ENCODE measurements at regions not wholly inside any gene's neighbourhood (a gene's known extent, or its start where the extent isn't known, plus 50 kb on each side); places are given as distances from the start of the nearest gene placed in this dataset.

DNA sequence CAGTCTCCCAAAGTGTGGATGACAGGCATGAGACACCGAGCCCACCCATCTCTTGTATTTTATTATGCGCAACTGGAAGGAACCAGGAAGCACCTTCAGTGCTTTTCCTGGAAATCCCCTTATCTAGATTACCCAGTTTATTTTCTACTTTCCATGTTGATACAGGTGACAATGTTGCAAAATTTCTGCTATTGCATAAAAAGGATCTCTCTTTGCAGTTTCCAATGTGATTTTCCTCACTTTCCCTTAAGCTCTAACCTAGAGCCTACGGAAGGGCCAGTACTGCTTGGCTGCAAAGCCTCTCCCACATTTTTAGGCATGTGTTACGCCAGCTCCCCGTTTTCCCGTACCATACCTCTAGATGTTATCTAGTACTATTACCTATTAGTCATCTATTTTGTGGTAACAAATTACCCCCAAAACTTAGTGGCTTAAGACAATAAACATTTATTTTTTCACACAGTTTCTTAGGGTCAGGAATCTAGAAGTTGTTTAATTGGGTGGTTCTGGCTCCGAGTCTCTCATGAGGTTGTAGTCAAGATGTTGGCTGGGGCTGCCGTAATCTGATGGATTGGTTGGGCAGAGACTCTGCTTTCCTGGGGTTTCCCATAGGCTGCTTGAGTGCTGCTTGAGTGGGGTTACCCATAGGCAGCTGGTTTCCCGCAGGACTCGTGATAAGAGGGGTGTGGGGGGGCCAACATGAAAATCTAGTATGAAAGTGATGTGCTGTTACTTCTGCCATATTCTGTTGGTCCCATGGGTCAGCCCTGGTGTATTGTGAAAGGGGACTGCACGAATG, 131.5 kb upstream of the HNRNPU start:
- DNase-seq (ENCODE audit: insufficient read length, low spot score): no peak
- TF ChIP-seq POLR2A (IDR thresholded peaks at IDR 0.05; ENCODE audit: low read depth, low read length): no peak
- no peak for FAIRE-seq

DNA sequence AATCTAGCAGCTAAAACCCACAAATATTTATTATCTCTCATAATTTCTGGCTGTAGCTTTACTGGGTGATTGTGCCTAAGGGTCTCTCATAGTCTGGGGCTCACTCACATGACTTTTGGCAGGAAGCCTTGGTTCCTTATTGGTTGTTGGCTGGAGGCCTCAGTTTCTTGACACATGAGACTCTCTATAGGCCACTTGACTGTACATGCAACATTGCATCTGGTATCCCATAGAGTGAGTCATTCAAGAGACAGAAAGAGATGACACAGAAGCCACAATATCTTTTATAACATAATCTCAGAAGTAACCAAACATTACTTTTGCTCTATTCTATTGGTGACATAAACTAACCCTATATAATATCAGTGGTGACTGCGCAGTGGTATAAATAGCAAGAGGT, 128.5 kb upstream of the HNRNPU start:
- no peak for TF ChIP-seq POLR2A (IDR thresholded peaks at IDR 0.05; ENCODE audit: low read depth, low read length)
- DNase-seq (ENCODE audit: insufficient read length, low spot score) (no peak), FAIRE-seq (no peak)

DNA sequence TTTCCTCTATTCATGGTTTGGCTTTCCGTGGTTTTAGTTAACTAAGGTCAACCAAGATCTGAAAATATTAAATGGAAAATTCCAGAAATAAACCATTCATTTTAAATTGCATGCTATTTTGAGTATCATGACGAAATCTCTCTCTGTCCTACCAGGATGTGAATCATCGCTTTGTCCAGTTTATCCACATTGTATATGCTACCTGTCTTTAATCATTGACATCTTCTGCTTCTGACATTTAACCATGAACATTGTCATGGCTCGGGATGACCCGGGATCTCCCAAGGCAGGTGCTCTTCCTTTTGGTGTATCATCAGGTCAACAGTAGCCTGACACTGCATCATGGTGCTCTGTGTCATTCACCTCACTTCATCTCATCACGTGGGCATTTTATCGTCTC, 125.5 kb upstream of the HNRNPU start:
- no peak for DNase-seq (ENCODE audit: insufficient read length, low spot score)
- no peak for FAIRE-seq
- TF ChIP-seq POLR2A (IDR thresholded peaks at IDR 0.05; ENCODE audit: low read depth, low read length): no peak

DNA sequence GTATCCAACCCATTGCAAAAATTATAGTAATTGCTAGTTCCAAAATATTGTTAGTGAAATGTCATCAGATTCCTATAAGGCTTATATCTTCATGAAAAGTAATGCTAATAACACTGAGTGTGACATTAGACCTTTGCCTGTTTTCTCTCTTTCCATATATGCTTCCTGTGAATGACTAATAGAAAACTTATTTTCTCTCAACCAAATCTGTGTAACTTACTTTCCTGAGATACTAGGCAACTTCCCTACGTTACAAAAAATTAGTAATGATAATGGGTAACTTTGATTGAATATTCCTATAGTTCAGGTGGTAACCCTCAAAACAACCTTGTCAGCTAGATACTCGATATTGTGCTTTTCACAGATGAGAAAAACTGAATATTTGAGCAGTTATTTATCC, 124.2 kb upstream of the HNRNPU start:
- FAIRE-seq: no peak
- no peak for DNase-seq (ENCODE audit: insufficient read length, low spot score)
- TF ChIP-seq POLR2A (IDR thresholded peaks at IDR 0.05; ENCODE audit: low read depth, low read length): no peak

DNA sequence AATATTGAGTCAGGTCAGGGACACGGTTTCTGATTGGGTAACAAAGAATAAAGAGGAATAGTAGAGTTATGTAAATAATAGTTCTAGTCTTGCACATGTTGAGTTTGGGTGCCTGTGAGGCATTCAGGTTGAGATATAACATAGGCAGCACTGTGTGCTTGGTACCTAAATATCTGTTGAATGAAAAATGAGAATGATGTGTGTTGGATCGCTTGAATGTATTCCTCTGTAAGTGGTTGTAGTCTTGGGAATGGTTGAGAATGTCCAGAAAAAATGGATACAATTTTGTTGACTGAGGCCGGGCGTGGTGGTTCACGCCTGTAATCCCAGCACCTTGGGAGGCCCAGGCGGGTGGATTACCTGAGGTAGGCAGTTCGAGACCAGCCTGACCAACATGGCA, 116.3 kb upstream of the HNRNPU start:
- FAIRE-seq: no peak
- DNase-seq (ENCODE audit: insufficient read length, low spot score): no peak
- TF ChIP-seq POLR2A (IDR thresholded peaks at IDR 0.05; ENCODE audit: low read depth, low read length): no peak

DNA sequence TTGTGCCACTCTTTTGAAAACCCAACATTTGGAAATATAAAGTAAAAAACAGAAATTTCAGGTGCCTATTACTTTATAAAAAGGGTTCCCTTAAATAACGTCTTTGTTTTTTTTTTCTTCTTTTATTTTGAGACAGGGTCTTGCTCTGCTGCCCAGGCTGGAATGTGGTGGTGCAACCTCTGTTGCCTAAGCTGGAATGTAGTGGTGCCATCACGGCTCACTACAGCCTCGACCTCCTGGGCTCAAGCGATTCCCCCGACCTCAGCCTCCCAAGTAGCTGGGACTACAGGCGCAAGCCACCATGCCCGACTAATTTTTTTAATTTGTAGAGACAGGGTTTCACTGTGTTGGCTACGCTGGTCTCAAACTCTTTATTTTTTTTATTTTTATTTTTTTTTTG, 110.2 kb upstream of the HNRNPU start:
- no peak for FAIRE-seq
- DNase-seq (ENCODE audit: insufficient read length, low spot score): no peak
- TF ChIP-seq POLR2A (IDR thresholded peaks at IDR 0.05; ENCODE audit: low read depth, low read length): no peak

DNA sequence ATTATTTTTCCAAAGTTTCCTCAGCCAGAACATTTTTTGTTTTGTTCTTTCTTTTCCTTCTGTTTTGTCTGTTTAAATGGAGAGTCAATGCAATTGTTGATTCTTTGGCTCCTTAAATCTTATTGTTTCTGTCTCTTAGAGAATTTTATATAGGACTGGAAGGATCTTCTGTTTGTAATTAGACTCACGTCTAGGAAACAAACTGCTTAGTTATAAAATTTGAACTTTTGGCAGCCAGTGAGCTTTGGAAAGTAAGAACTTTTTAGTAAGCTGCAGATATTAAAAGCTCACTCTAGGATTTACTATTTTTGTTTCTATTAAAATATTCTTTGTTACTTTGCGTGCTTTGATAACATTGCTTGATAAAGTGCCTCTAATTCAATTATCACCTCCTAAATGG, 109.8 kb upstream of the HNRNPU start:
- DNase-seq (ENCODE audit: insufficient read length, low spot score) (no peak), FAIRE-seq (no peak)
- TF ChIP-seq POLR2A (IDR thresholded peaks at IDR 0.05; ENCODE audit: low read depth, low read length): no peak

DNA sequence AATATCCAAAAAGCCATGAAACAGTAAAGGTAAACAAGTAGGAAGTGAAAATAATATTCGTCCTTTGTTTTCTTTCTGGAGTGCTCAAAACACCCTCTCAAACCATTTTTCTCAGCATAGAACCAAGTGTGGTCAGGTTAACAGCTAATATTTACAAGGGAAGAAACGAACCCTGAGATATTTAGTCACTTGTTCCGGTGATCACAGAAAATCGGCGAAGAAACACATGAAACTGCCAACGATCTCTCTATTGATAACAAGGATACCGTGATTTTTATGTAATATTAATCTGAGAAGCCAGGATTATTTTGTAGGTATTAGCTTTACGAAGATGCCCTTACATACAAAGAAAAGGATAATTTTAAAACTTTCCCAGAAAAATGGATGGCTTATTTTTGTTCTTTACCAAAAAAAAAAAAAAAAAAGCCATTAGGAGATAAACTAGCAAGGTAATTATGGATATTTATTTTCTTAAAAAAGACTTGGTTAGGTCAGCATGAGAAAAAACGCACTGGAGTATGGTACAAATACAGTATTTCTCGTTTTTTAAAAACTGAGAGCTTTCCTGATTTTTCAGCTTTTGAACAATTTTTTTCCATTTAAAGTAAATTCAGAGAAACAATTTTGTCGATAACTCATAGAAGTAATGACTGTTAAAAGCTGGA, 107.3 kb upstream of the HNRNPU start:
- FAIRE-seq (no peak), DNase-seq (ENCODE audit: insufficient read length, low spot score) (no peak)
- no peak for TF ChIP-seq POLR2A (IDR thresholded peaks at IDR 0.05; ENCODE audit: low read depth, low read length)

DNA sequence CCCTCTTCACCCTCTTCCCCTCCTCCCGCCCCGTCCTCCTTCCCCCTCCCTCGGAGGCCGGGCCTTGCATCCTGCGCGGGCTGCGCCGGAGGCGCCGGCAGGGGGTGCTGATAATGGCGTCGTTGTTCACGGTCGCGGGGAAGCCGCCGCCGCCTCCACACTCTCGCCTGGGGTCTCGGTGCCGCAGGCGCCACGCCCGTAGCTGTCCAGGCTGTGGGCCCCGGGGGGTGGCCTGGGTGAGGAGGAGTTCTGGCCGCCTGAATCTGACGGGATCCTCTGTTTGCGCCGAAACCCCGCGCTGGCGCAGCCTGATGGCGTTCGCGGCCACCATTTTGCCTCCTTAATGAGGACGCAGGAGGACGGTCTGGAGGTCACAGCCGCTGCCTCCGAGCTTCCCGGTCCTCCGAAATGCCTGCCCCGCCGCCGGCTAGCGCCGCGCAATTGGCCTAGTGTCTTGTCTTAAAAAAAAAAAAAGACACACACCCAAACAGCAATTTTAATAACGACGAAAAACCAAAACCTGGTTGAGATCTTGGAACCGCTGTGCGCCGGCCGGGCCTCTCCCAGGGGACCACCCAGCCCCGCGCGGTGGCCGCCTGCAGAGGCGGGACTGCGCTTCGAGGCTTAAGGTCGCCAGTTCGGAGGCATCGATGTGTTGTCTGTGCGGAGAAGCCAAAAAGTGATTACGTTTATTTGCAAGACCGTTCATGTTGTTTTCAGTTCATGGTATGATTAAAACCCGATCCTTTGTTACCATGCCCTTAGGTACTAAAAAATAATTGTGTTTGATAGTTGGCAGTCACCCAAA, 106.6 kb upstream of the HNRNPU start:
- FAIRE-seq: no peak
- peak; percentile 81 for TF ChIP-seq POLR2A (IDR thresholded peaks at IDR 0.05; ENCODE audit: low read depth, low read length)
- peak; percentile 62 for DNase-seq (ENCODE audit: insufficient read length, low spot score)

DNA sequence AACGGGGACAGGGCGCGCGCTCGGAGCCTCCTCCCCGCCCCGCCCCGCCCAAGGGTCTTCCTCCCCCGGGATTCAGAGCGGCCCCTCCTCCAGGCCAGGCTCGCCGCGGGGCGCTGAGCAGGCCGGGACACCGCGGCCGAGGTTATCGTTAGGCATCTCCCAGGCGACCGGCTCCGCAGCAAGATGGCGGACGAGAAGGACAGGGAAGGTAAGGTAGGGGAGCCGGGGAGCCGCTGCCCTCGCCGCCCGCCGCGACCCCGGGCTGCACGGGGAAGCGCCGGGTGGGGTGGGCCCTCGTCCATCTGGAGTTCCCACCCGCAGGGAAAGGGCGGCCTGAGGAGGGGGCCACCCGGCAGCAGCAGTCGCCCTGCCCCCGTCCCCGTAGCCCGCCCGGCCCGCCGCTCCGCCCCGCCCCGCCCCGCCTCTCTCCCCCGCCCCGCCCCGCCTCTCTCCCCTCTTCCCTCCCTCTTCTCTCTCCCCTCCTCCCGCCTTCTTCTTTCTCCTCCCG, 105.9 kb upstream of the HNRNPU start:
- peak; percentile 36; the same call in 1 of the 2 replicates for TF ChIP-seq POLR2A (IDR thresholded peaks at IDR 0.05; ENCODE audit: low read depth, low read length)
- FAIRE-seq (no peak), DNase-seq (ENCODE audit: insufficient read length, low spot score) (peak; percentile 38)

DNA sequence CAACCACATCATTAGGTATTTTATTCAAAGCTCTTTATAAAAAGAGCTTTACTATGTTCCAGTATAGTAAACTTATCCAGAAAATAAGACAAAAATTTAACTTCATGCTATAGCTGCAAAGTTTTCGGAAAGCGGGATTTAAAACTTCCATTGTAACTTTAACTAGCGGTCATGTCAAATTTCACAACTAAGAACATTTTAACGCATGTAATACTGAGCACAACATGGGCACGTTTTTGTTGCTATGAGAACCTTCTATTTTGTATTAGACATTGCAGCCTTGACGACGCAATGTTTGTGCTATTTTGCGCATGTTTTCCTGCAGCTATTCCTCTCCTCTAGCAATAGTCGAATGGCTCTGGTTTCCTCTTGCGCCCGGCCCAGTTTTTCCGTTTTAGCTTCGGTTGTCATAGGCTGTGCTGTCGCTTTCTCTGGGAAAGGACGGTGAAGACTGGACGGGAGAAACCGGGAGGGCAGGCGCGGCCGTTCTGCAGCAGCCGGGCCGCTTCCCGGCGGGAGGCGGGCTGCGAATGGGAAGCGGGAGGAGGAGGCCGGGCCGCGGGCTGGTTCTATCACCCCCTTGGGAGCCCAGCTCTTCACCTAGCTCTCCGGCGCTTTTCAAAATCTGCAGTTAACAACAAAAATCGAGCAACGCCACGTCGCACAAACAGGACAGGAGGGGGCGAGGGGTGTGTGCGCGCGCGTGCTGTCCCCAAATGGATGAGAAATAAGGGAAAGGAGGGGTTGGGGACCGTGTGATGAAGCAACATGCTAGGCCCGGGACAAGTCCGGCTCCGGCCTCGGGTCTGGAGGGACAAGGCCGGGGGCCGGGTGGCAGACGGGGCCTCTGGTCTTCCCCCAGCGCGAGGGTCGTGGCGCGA, 105.3 kb upstream of the HNRNPU start:
- FAIRE-seq (no peak), DNase-seq (ENCODE audit: insufficient read length, low spot score) (peak; percentile 30)
- TF ChIP-seq POLR2A (IDR thresholded peaks at IDR 0.05; ENCODE audit: low read depth, low read length): peak; percentile 31; the same call in 1 of the 2 replicates

DNA sequence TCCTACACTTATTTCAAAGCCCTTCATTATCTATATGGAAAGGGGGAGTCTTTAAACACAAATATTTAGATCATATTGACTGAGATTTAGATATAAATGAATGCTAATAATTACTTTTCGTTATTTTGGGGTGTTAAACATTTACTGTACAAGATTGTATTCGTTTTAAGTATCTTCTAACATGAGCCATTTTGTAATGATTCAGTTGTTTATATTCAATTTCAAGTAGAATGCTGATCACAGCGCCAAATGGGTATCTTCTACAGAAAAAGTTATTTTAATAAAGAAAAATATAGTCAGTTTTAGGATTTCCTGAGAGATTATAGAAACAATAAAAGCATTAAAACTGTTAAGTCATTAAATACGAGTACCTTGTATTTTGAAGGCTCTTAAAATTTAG, 104.5 kb upstream of the HNRNPU start:
- DNase-seq (ENCODE audit: insufficient read length, low spot score) (no peak), FAIRE-seq (no peak)
- TF ChIP-seq POLR2A (IDR thresholded peaks at IDR 0.05; ENCODE audit: low read depth, low read length): no peak

DNA sequence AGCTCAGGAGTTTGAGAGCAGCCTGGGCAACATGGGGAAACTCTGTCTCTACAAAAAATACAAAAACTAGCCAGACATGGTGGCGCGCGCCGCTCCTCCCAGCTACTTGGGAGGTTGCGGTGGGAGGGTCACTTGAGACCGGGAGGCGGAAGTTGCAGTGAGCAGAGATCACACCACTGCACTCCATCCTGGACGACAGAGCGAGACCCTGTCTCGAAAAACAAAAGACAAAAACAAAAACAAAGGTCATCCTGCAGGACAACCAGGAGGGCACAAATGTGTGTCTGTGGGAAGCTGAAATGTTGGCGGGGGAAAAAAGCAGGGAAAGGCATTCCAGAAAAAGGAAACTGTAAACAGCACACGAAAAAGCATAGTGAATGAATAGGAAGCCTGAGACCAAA, 104.1 kb upstream of the HNRNPU start:
- no peak for DNase-seq (ENCODE audit: insufficient read length, low spot score)
- TF ChIP-seq POLR2A (IDR thresholded peaks at IDR 0.05; ENCODE audit: low read depth, low read length): no peak
- no peak for FAIRE-seq
